ENCODE measurements at regions not wholly inside any gene's neighbourhood (a gene's known extent, or its start where the extent isn't known, plus 50 kb on each side); places are given as distances from the start of the nearest gene placed in this dataset.

DNA sequence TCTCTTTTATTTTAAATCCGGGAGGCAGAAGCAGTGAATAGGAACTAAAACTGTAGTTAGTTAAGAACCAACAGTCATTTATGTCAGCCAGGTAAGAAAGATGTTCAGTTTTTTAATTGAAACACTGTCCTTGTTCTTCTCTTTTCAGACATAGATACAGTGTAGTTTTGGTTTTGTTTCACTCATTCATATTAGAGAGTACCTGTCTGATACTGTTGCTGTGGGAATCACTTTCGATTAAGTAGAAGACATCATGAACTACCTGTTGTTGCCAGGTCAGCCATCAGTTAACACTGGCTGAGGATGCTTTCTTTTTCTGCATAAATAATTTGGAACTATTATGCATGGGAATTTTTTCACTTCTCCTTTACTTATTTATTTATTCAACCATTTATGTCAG is 700.4 kb downstream of the OTOL1 start:
- no peak overlapping the region for H3K4me3 ChIP-seq (ENCODE audit: low read depth, low read length)
- in situ Hi-C loops (cut with HindIII; ENCODE audit: low sequenced_read_pairs): no loop called here
- TF ChIP-seq, protein P1, sequence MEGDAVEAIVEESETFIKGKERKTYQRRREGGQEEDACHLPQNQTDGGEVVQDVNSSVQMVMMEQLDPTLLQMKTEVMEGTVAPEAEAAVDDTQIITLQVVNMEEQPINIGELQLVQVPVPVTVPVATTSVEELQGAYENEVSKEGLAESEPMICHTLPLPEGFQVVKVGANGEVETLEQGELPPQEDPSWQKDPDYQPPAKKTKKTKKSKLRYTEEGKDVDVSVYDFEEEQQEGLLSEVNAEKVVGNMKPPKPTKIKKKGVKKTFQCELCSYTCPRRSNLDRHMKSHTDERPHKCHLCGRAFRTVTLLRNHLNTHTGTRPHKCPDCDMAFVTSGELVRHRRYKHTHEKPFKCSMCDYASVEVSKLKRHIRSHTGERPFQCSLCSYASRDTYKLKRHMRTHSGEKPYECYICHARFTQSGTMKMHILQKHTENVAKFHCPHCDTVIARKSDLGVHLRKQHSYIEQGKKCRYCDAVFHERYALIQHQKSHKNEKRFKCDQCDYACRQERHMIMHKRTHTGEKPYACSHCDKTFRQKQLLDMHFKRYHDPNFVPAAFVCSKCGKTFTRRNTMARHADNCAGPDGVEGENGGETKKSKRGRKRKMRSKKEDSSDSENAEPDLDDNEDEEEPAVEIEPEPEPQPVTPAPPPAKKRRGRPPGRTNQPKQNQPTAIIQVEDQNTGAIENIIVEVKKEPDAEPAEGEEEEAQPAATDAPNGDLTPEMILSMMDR (IDR thresholded peaks at IDR 0.05; ENCODE audit: low read depth, low read length, missing control alignments): no peak
- no peak for DNase-seq (ENCODE audit: low read depth)

DNA sequence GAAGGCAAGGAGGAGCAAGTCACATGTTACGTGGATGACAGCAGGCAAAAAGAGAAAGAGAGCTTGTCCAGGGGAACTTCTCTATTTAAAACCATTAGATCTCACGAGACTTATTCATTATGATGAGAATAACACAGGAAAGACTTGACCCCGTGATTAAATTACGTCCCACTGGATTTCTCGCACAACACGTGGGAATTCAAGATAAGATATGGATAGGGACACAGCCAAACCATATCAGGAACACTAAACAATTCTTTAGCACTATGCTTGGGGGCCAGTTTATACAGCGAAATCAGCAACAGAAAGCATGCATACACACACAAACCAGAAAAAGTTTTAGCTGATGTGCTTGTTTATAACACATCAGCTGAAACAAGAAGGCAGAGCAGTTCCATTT is 704.2 kb downstream of the OTOL1 start:
- no peak for DNase-seq (ENCODE audit: low read depth)
- in situ Hi-C loops (cut with HindIII; ENCODE audit: low sequenced_read_pairs): no loop called here
- TF ChIP-seq, protein P1 (IDR thresholded peaks at IDR 0.05; ENCODE audit: low read depth, low read length, missing control alignments): no peak
- H3K4me3 ChIP-seq (ENCODE audit: low read depth, low read length): no peak overlapping the region

DNA sequence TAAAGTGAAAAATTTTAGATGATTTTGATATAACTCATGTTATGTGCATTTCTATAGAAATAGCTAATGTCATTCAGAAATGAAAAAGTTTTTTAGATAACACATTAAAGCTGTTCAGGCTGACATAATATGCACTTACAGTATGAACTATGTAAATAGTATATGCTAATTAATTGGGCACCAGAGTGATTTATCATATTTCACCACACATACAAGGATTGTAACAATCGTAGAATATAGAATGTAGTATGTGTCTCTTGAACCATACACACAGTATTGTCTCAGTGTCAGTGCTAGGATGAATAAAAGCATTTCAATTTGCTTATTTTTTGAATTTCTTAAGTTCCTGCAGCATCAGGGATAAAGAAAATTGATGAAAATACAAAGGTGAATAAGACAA is 710.0 kb downstream of the OTOL1 start:
- H3K4me3 ChIP-seq (ENCODE audit: low read depth, low read length): no peak overlapping the region
- no peak for DNase-seq (ENCODE audit: low read depth)
- TF ChIP-seq, protein P1 (IDR thresholded peaks at IDR 0.05; ENCODE audit: low read depth, low read length, missing control alignments): no peak
- in situ Hi-C loops (cut with HindIII; ENCODE audit: low sequenced_read_pairs): no loop called here

DNA sequence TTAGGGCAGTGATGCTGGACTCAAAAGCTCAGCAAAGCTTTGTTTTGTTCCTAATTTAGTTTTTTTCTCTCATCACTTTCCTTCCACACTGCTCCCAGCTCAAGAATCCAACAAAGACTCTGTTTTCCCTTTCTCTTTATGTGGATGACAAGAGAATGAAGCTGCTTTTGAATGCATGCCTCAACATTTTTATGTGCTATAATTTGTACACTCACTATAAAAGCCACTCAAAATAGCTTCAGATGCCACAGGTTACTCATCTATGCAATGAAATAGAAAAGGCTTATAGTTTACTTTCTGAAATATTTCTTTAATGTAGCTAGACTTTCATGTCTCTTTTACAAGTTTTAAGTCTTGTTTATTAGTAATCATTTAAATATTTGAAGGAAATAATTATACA is 714.9 kb downstream of the OTOL1 start:
- DNase-seq (ENCODE audit: low read depth): no peak
- TF ChIP-seq, protein P1 (IDR thresholded peaks at IDR 0.05; ENCODE audit: low read depth, low read length, missing control alignments): no peak
- H3K4me3 ChIP-seq (ENCODE audit: low read depth, low read length): no peak overlapping the region
- in situ Hi-C loops (cut with HindIII; ENCODE audit: low sequenced_read_pairs): no loop called here

DNA sequence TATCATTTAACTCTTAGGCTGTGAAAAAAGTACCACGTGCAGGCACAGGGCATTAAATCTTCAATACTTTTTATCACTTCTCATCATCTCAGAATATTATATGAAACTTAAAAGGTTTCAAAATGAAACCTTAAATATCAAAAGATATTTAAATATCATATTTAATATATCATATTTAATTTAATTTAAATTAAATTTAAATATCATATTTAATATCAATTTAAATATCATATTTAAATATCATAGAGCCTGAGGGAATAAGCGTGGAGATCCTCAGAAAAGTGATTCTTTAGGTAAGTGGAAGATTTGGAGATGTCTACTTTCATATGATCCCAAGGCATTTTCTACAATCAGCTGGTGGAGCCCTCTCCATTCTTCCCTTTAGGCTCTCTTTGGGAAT is 716.6 kb downstream of the OTOL1 start:
- no peak for DNase-seq (ENCODE audit: low read depth)
- H3K4me3 ChIP-seq (ENCODE audit: low read depth, low read length): no peak overlapping the region
- in situ Hi-C loops (cut with HindIII; ENCODE audit: low sequenced_read_pairs): no loop called here
- TF ChIP-seq, protein P1 (IDR thresholded peaks at IDR 0.05; ENCODE audit: low read depth, low read length, missing control alignments): no peak

DNA sequence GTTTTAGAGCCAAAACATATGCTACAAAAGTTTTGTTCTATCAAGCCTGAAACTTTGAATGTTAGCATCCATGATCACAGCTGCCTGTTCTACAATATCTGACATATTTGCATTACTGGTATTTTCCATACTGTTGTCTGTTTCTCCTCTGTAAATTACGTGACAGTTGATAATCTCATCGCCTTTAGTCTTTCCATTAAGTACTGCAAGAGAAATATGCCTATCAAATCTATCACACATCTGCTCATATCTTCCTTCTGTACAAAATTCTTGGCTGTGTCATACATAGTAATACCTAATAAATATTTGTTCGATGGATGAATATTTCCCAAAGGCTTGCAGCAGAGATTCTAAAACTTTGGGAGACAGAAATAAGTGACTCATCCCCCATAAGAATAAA is 717.3 kb downstream of the OTOL1 start:
- in situ Hi-C loops (cut with HindIII; ENCODE audit: low sequenced_read_pairs): no loop called here
- TF ChIP-seq, protein P1 (IDR thresholded peaks at IDR 0.05; ENCODE audit: low read depth, low read length, missing control alignments): no peak
- no peak for DNase-seq (ENCODE audit: low read depth)
- H3K4me3 ChIP-seq (ENCODE audit: low read depth, low read length): no peak overlapping the region

DNA sequence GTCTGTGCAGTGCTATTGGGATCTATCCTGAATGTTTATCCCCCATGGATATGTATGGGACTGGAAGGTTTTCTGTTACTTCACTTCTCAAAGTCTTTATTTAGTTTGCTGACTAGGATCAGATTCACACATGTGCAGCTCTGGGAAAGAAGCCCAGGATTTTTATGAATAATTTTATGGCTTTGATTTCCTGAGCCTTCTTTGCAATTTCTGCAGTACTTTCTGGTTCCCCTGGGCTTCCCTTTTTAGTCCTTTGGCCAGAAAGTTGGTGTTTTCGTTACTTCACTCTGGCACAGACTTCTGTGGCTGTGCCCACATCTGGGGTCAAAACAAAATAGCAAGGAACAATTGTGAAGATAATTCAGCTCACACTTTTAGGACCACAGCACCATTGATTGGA is 721.0 kb downstream of the OTOL1 start:
- no peak overlapping the region for H3K4me3 ChIP-seq (ENCODE audit: low read depth, low read length)
- TF ChIP-seq, protein P1 (IDR thresholded peaks at IDR 0.05; ENCODE audit: low read depth, low read length, missing control alignments): no peak
- DNase-seq (ENCODE audit: low read depth): peak; percentile 35
- in situ Hi-C loops (cut with HindIII; ENCODE audit: low sequenced_read_pairs): no loop called here
